SK-N-SH (cell line): ENCODE measurements at regions not wholly inside any gene's neighbourhood (a gene's known extent, or its start where the extent isn't known, plus 50 kb on each side); places are given as distances from the start of the nearest gene placed in this dataset.

Experiments
- CHD2 ChIP-seq: fragments of 150-350 bp; IDR thresholded peaks from 2 replicates; pipeline ENCODE4 v1.6.1; 2018; ENCODE audit warnings: low read length; ENCODE audit not compliant: partially characterized antibody
- RAD21 ChIP-seq: IDR thresholded peaks from 2 replicates; pipeline ENCODE4 v1.6.1; 2012; ENCODE audit warnings: mild to moderate bottlenecking, low read length
- TF ChIP-seq, protein P1 (sequence below): fragments of 200-600 bp; sonication (generic); IDR thresholded peaks from 2 replicates; pipeline ENCODE4 v1.6.1; 2017; ENCODE audit warnings: antibody characterized with exemption, mild to moderate bottlenecking, moderate library complexity

DNA sequence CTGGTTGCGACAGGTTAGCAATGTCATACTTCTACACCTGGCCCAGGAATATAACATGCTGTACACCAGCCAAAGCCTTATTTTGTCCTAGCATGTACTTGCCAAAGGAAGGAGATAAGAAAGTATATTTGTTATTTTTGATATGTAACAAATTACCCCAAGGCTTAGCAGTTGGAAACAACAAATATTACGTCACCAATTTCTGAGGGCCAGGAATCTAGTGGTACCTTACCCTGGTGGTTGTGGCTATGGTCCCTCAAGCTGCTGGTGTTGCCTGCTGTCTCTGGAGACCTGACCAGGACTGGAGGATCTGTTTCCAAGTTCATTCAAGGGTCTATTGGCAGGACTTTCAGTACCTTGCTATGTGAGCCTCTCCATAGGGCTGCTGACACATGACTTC lies 135.5 kb upstream of the BANK1 start:
- TF ChIP-seq CHD2 = no peak
- no peak for TF ChIP-seq RAD21
- TF ChIP-seq, protein P1, sequence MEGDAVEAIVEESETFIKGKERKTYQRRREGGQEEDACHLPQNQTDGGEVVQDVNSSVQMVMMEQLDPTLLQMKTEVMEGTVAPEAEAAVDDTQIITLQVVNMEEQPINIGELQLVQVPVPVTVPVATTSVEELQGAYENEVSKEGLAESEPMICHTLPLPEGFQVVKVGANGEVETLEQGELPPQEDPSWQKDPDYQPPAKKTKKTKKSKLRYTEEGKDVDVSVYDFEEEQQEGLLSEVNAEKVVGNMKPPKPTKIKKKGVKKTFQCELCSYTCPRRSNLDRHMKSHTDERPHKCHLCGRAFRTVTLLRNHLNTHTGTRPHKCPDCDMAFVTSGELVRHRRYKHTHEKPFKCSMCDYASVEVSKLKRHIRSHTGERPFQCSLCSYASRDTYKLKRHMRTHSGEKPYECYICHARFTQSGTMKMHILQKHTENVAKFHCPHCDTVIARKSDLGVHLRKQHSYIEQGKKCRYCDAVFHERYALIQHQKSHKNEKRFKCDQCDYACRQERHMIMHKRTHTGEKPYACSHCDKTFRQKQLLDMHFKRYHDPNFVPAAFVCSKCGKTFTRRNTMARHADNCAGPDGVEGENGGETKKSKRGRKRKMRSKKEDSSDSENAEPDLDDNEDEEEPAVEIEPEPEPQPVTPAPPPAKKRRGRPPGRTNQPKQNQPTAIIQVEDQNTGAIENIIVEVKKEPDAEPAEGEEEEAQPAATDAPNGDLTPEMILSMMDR = no peak
